ENCODE measurements at regions not wholly inside any gene's neighbourhood (a gene's known extent, or its start where the extent isn't known, plus 50 kb on each side); places are given as distances from the start of the nearest gene placed in this dataset.

- ATAC-seq: no peak
- no peak for TF ChIP-seq BACH2 (CRISPR knock-in tag; IDR thresholded peaks at IDR 0.05; ENCODE audit: borderline replicate concordance)
- no peak for TF ChIP-seq ZFP3 (CRISPR knock-in tag; IDR thresholded peaks at IDR 0.05)
- TF ChIP-seq PATZ1 (CRISPR knock-in tag; IDR thresholded peaks at IDR 0.05; ENCODE audit: borderline replicate concordance): no peak
- no peak for TF ChIP-seq ZC3H10 (CRISPR knock-in tag; IDR thresholded peaks at IDR 0.05)
- no peak for TF ChIP-seq ZNF565 (CRISPR knock-in tag; conservative IDR thresholded peaks at IDR 0.05; ENCODE audit: low read depth)
- no peak for TF ChIP-seq POU6F1 (CRISPR knock-in tag; IDR thresholded peaks at IDR 0.05; ENCODE audit: borderline replicate concordance, low read depth)
- no peak for TF ChIP-seq ZNF8 (CRISPR knock-in tag; IDR thresholded peaks at IDR 0.05)
- TF ChIP-seq ISL1 (CRISPR knock-in tag; IDR thresholded peaks at IDR 0.05): no peak
- TF ChIP-seq OSR1 (CRISPR knock-in tag; IDR thresholded peaks at IDR 0.05): no peak
- TF ChIP-seq TOX (CRISPR knock-in tag; IDR thresholded peaks at IDR 0.05; ENCODE audit: borderline replicate concordance): no peak
- no peak for TF ChIP-seq ESRRG (CRISPR knock-in tag; IDR thresholded peaks at IDR 0.05)
- no peak for TF ChIP-seq CSDC2 (CRISPR knock-in tag; IDR thresholded peaks at IDR 0.05)
- no peak for TF ChIP-seq ZFP30 (CRISPR knock-in tag; IDR thresholded peaks at IDR 0.05)
- TF ChIP-seq SNAI2 (CRISPR knock-in tag; IDR thresholded peaks at IDR 0.05): no peak
- TF ChIP-seq CSRNP3 (CRISPR knock-in tag; IDR thresholded peaks at IDR 0.05): no peak
Observed at GRCh38 chr7:125833839-125834238, 904.2 kb upstream of the POT1 start.

- ATAC-seq: no peak
- no peak for TF ChIP-seq ARNTL (CRISPR knock-in tag; IDR thresholded peaks at IDR 0.05; ENCODE audit: borderline replicate concordance, low read depth)
Observed at GRCh38 chr7:125830743-125831142, 901.1 kb upstream of the POT1 start.

- ATAC-seq: no peak
- TF ChIP-seq TOX (CRISPR knock-in tag; IDR thresholded peaks at IDR 0.05; ENCODE audit: borderline replicate concordance): no peak
- no peak for TF ChIP-seq ISL1 (CRISPR knock-in tag; IDR thresholded peaks at IDR 0.05)
- TF ChIP-seq GLIS3 (CRISPR knock-in tag; IDR thresholded peaks at IDR 0.05): no peak
- TF ChIP-seq ZNF565 (CRISPR knock-in tag; conservative IDR thresholded peaks at IDR 0.05; ENCODE audit: low read depth): no peak
- TF ChIP-seq ZNF70 (CRISPR knock-in tag; IDR thresholded peaks at IDR 0.05): no peak
- TF ChIP-seq CREB5 (CRISPR knock-in tag; IDR thresholded peaks at IDR 0.05; ENCODE audit: low read depth): no peak
- no peak for TF ChIP-seq ARNTL (CRISPR knock-in tag; IDR thresholded peaks at IDR 0.05; ENCODE audit: borderline replicate concordance, low read depth)
- no peak for TF ChIP-seq CSRNP3 (CRISPR knock-in tag; IDR thresholded peaks at IDR 0.05)
- TF ChIP-seq TCF4 (CRISPR knock-in tag; IDR thresholded peaks at IDR 0.05; ENCODE audit: borderline replicate concordance): no peak
- TF ChIP-seq OSR1 (CRISPR knock-in tag; IDR thresholded peaks at IDR 0.05): no peak
- TF ChIP-seq PPARA (CRISPR knock-in tag; IDR thresholded peaks at IDR 0.05; ENCODE audit: borderline replicate concordance): no peak
- no peak for TF ChIP-seq POU6F1 (CRISPR knock-in tag; IDR thresholded peaks at IDR 0.05; ENCODE audit: borderline replicate concordance, low read depth)
- no peak for TF ChIP-seq ZFP3 (CRISPR knock-in tag; IDR thresholded peaks at IDR 0.05)
- TF ChIP-seq BACH2 (CRISPR knock-in tag; IDR thresholded peaks at IDR 0.05; ENCODE audit: borderline replicate concordance): no peak
- TF ChIP-seq ZFP30 (CRISPR knock-in tag; IDR thresholded peaks at IDR 0.05): no peak
- no peak for TF ChIP-seq SNAI2 (CRISPR knock-in tag; IDR thresholded peaks at IDR 0.05)
- no peak for TF ChIP-seq ESRRG (CRISPR knock-in tag; IDR thresholded peaks at IDR 0.05)
- no peak for TF ChIP-seq CSDC2 (CRISPR knock-in tag; IDR thresholded peaks at IDR 0.05)
- no peak for TF ChIP-seq ZNF8 (CRISPR knock-in tag; IDR thresholded peaks at IDR 0.05)
- TF ChIP-seq TSHZ2 (CRISPR knock-in tag; IDR thresholded peaks at IDR 0.05): no peak
Observed at GRCh38 chr7:125828153-125828700, 898.6 kb upstream of the POT1 start.
